Parathyroid adenoma (tissue), 2 donors: ENCODE measurements at regions not wholly inside any gene's neighbourhood (a gene's known extent, or its start where the extent isn't known, plus 50 kb on each side); places are given as distances from the start of the nearest gene placed in this dataset.

ENCODE experiments used
- H2AFZ ChIP-seq: fragments of 300-600 bp; sonication (generic); one replicate; pipeline ENCODE4 v1.7.0; 2017; ENCODE audit warnings: antibody characterized with exemption, mild to moderate bottlenecking
- H3K27ac ChIP-seq: fragments of 300-600 bp; sonication (generic); one replicate; pipeline ENCODE4 v1.7.0; 2017
- H3K27me3 ChIP-seq: fragments of 300-600 bp; sonication (generic); one replicate; pipeline ENCODE4 v1.7.0; 2017; ENCODE audit warnings: low read length; ENCODE audit not compliant: control insufficient read depth, insufficient read depth
- H3K36me3 ChIP-seq: fragments of 300-600 bp; sonication (generic); one replicate; pipeline ENCODE4 v1.7.0; 2017; ENCODE audit warnings: low read length; ENCODE audit not compliant: control insufficient read depth, insufficient read depth
- H3K4me1 ChIP-seq: fragments of 300-600 bp; sonication (generic); one replicate; pipeline ENCODE4 v1.7.0; 2017; ENCODE audit warnings: control low read depth
- H3K4me2 ChIP-seq: fragments of 300-600 bp; sonication (generic); one replicate; pipeline ENCODE4 v1.7.0; 2017; ENCODE audit warnings: low read length
- H3K4me3 ChIP-seq: fragments of 300-600 bp; sonication (generic); one replicate; pipeline ENCODE4 v1.7.0; 2017; ENCODE audit warnings: low read depth, low read length
- H3K79me2 ChIP-seq: fragments of 300-600 bp; sonication (generic); one replicate; pipeline ENCODE4 v1.7.0; 2017; ENCODE audit warnings: control low read depth
- H3K9ac ChIP-seq: fragments of 300-600 bp; sonication (generic); one replicate; pipeline ENCODE4 v1.7.0; 2017; ENCODE audit warnings: mild to moderate bottlenecking
- H3K9me3 ChIP-seq: fragments of 300-600 bp; sonication (generic); one replicate; pipeline ENCODE4 v1.7.0; 2017; ENCODE audit warnings: low read length; ENCODE audit not compliant: control insufficient read depth
- CTCF ChIP-seq: fragments of 300-600 bp; sonication (generic); IDR thresholded peaks from one replicate; pipeline ENCODE4 v1.7.0; 2017; ENCODE audit warnings: antibody characterized with exemption, mild to moderate bottlenecking
- donor health status: primary hyperparathyroidism.

- Histone ChIP-seq H3K79me2 (no peaks in the 10 kb centered on the region), H3K4me1 (no peaks in the 10 kb centered on the region), H3K9me3 (peaks cover 3% of the 10 kb centered on the region), H3K27ac (no peak overlapping the region), H3K27me3 (no peaks in the 10 kb centered on the region), H3K36me3 (no peaks in the 10 kb centered on the region), H2AFZ (no peak overlapping the region), H3K9ac (no peak overlapping the region), H3K4me2 (no peak overlapping the region), H3K4me3 (no peak overlapping the region)
- no peak for TF ChIP-seq CTCF
Measured at GRCh38 chr6:141744971-141745370, 387.8 kb upstream of the GJE1 start.

- no peaks in the 10 kb centered on the region for H3K36me3 ChIP-seq
- no peak overlapping the region for H2AFZ ChIP-seq
- H3K9me3 ChIP-seq: peaks cover 3% of the 10 kb centered on the region
- H3K9ac ChIP-seq: no peak overlapping the region
- TF ChIP-seq CTCF: no peak
- H3K79me2 ChIP-seq: no peaks in the 10 kb centered on the region
- no peaks in the 10 kb centered on the region for H3K4me1 ChIP-seq
- no peak overlapping the region for H3K4me2 ChIP-seq
- H3K4me3 ChIP-seq: no peak overlapping the region
- no peak overlapping the region for H3K27ac ChIP-seq
- H3K27me3 ChIP-seq: no peaks in the 10 kb centered on the region
Measured at GRCh38 chr6:141744194-141744925, 388.4 kb upstream of the GJE1 start.

- no peak for TF ChIP-seq CTCF
- Histone ChIP-seq H3K4me1 (no peaks in the 10 kb centered on the region), H3K9me3 (no peaks in the 10 kb centered on the region), H3K4me3 (no peak overlapping the region), H3K79me2 (no peaks in the 10 kb centered on the region), H2AFZ (no peak overlapping the region), H3K36me3 (no peaks in the 10 kb centered on the region), H3K27ac (no peak overlapping the region), H3K9ac (no peak overlapping the region), H3K27me3 (no peaks in the 10 kb centered on the region), H3K4me2 (no peak overlapping the region)
Measured at GRCh38 chr6:141736104-141736503, 396.6 kb upstream of the GJE1 start.

GRCh38 chr6:141735126-141735525 is 397.6 kb upstream of the GJE1 start:
- Histone ChIP-seq H3K36me3 (no peaks in the 10 kb centered on the region), H3K4me3 (no peak overlapping the region), H3K27me3 (no peaks in the 10 kb centered on the region), H3K27ac (no peak overlapping the region), H3K4me2 (no peak overlapping the region), H3K9me3 (no peaks in the 10 kb centered on the region), H3K4me1 (no peaks in the 10 kb centered on the region), H3K79me2 (no peaks in the 10 kb centered on the region), H3K9ac (no peak overlapping the region), H2AFZ (no peak overlapping the region)
- no peak for TF ChIP-seq CTCF
